ENCODE measurements at regions not wholly inside any gene's neighbourhood (a gene's known extent, or its start where the extent isn't known, plus 50 kb on each side); places are given as distances from the start of the nearest gene placed in this dataset.

DNA sequence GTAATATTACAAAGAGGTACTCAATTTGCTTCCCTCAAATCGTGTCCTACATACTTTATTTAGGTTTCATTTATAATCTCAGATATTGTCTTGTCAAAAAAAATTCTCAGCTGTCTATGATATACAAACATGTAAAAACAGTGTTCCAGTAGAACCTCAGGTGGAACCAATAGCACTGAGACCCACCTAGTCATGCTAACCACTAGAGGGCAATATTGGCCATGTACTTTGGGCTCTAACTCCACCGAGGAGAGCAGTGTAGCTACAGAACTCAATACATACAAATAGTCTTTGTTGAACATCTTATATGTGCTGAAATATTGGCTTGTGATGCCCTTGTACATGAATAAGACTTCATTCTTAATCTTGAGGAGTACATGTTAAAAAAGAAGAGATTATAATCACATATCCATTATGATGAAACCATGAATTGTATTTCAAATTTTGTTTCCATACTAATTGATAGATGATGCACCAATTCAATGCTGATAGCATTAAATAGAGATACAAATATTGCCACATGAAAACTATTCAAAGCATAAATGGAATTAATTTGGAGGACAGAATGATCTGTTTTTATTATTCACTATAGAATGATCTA lies 71.2 kb upstream of the CNTLN start:
- Histone ChIP-seq H3K27me3 (ENCODE audit: control insufficient read depth, insufficient read depth, low read length) (no peaks in the 10 kb centered on the region), H3K4me2 (ENCODE audit: extremely low read depth, insufficient read depth, low read length) (no peak overlapping the region), H3K4me3 (replicated peaks in 1 of 4; ENCODE audit: control extremely low read depth in 1 of 4, insufficient read depth in 1 of 4, low read depth in 3 of 4, low read length in 4 of 4) (no peak overlapping the region), H2AFZ (ENCODE audit: low read length) (no peak overlapping the region), H3K36me3 (ENCODE audit: control insufficient read depth, insufficient read depth, low read length) (no peaks in the 10 kb centered on the region), H3K9me3 (ENCODE audit: control insufficient read depth, insufficient read depth, low read depth, low read length) (no peaks in the 10 kb centered on the region), H3K27ac (ENCODE audit: insufficient read depth, low read length) (no peak overlapping the region), H4K20me1 (ENCODE audit: control insufficient read depth, extremely low read depth, insufficient read depth, low read length) (no peaks in the 10 kb centered on the region), H3K79me2 (ENCODE audit: control insufficient read depth, insufficient read depth, low read length) (no peaks in the 10 kb centered on the region), H3K4me1 (ENCODE audit: control insufficient read depth, extremely low read depth, insufficient read depth, low read length) (no peaks in the 10 kb centered on the region), H3K9ac (ENCODE audit: insufficient read depth, low read length) (no peak overlapping the region)
- DNase-seq (ENCODE audit: low read depth in 2 of 2), result peak; percentile 48 to 71
- TF ChIP-seq, protein P1, sequence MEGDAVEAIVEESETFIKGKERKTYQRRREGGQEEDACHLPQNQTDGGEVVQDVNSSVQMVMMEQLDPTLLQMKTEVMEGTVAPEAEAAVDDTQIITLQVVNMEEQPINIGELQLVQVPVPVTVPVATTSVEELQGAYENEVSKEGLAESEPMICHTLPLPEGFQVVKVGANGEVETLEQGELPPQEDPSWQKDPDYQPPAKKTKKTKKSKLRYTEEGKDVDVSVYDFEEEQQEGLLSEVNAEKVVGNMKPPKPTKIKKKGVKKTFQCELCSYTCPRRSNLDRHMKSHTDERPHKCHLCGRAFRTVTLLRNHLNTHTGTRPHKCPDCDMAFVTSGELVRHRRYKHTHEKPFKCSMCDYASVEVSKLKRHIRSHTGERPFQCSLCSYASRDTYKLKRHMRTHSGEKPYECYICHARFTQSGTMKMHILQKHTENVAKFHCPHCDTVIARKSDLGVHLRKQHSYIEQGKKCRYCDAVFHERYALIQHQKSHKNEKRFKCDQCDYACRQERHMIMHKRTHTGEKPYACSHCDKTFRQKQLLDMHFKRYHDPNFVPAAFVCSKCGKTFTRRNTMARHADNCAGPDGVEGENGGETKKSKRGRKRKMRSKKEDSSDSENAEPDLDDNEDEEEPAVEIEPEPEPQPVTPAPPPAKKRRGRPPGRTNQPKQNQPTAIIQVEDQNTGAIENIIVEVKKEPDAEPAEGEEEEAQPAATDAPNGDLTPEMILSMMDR (conservative IDR thresholded peaks at IDR 0.05 in 1 of 2, IDR thresholded peaks at IDR 0.05 in 1 of 2; ENCODE audit: low read depth in 1 of 2, low read length in 2 of 2), result peak; percentile 80 to 87
- TF ChIP-seq EZH2 (IDR thresholded peaks at IDR 0.05; ENCODE audit: low read length, missing control alignments), result no peak

DNA sequence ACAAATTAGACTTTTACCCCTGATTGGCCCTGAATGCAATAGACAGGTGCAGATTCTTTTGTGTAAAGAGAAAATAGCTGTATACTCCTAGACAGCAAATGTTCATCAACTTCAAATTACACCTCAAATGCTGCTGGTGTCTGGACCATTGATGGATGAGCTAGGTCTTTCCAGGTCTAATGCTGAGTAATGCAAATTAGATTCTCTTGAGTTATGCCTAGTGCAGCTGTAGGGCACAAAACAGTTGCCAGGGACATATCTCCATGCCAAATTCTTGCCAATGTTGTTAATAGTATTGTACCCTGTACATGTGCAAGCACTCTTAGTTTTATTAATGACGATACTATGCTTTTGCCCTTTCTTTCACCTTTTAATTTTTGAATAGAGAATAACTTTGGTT lies 72.3 kb upstream of the CNTLN start:
- Histone ChIP-seq H3K9ac (ENCODE audit: insufficient read depth, low read length) (no peak overlapping the region), H4K20me1 (ENCODE audit: control insufficient read depth, extremely low read depth, insufficient read depth, low read length) (no peaks in the 10 kb centered on the region), H3K27me3 (ENCODE audit: control insufficient read depth, insufficient read depth, low read length) (no peaks in the 10 kb centered on the region), H3K79me2 (ENCODE audit: control insufficient read depth, insufficient read depth, low read length) (no peaks in the 10 kb centered on the region), H2AFZ (ENCODE audit: low read length) (no peak overlapping the region), H3K4me2 (ENCODE audit: extremely low read depth, insufficient read depth, low read length) (no peak overlapping the region), H3K27ac (ENCODE audit: insufficient read depth, low read length) (no peak overlapping the region), H3K9me3 (ENCODE audit: control insufficient read depth, insufficient read depth, low read depth, low read length) (no peaks in the 10 kb centered on the region), H3K4me3 (replicated peaks in 1 of 4; ENCODE audit: control extremely low read depth in 1 of 4, insufficient read depth in 1 of 4, low read depth in 3 of 4, low read length in 4 of 4) (no peak overlapping the region), H3K36me3 (ENCODE audit: control insufficient read depth, insufficient read depth, low read length) (no peaks in the 10 kb centered on the region), H3K4me1 (ENCODE audit: control insufficient read depth, extremely low read depth, insufficient read depth, low read length) (no peaks in the 10 kb centered on the region)
- no peak for TF ChIP-seq EZH2 (IDR thresholded peaks at IDR 0.05; ENCODE audit: low read length, missing control alignments)
- TF ChIP-seq, protein P1 (conservative IDR thresholded peaks at IDR 0.05 in 1 of 2, IDR thresholded peaks at IDR 0.05 in 1 of 2; ENCODE audit: low read depth in 1 of 2, low read length in 2 of 2), result no peak
- no peak for DNase-seq (ENCODE audit: low read depth in 2 of 2)

DNA sequence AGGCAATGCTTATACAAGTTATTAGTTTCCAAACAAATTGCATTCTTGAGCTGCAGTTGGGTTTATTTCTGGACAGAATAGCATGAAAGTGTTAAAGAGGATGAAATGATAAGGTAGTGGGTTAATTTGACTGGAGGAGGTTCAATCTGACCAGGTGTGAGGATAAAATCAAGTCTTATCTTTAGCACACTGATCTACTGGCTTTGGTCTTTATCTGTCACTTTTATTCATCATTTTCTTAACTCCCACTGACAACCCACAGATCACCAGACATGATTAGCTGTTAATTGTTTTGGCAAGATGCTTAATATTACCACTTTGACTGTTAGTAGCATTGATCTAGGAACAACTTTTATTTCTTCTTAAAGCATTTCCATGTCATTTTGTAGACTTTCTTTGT lies 74.4 kb upstream of the CNTLN start:
- Histone ChIP-seq H3K27ac (ENCODE audit: insufficient read depth, low read length) (no peak overlapping the region), H2AFZ (ENCODE audit: low read length) (no peak overlapping the region), H3K27me3 (ENCODE audit: control insufficient read depth, insufficient read depth, low read length) (no peaks in the 10 kb centered on the region), H3K79me2 (ENCODE audit: control insufficient read depth, insufficient read depth, low read length) (no peaks in the 10 kb centered on the region), H3K36me3 (ENCODE audit: control insufficient read depth, insufficient read depth, low read length) (no peaks in the 10 kb centered on the region), H3K4me3 (replicated peaks in 1 of 4; ENCODE audit: control extremely low read depth in 1 of 4, insufficient read depth in 1 of 4, low read depth in 3 of 4, low read length in 4 of 4) (no peak overlapping the region), H3K4me1 (ENCODE audit: control insufficient read depth, extremely low read depth, insufficient read depth, low read length) (no peaks in the 10 kb centered on the region), H4K20me1 (ENCODE audit: control insufficient read depth, extremely low read depth, insufficient read depth, low read length) (no peaks in the 10 kb centered on the region), H3K9ac (ENCODE audit: insufficient read depth, low read length) (no peak overlapping the region), H3K4me2 (ENCODE audit: extremely low read depth, insufficient read depth, low read length) (no peak overlapping the region), H3K9me3 (ENCODE audit: control insufficient read depth, insufficient read depth, low read depth, low read length) (no peaks in the 10 kb centered on the region)
- TF ChIP-seq, protein P1 (conservative IDR thresholded peaks at IDR 0.05 in 1 of 2, IDR thresholded peaks at IDR 0.05 in 1 of 2; ENCODE audit: low read depth in 1 of 2, low read length in 2 of 2), result no peak
- TF ChIP-seq EZH2 (IDR thresholded peaks at IDR 0.05; ENCODE audit: low read length, missing control alignments), result no peak
- DNase-seq (ENCODE audit: low read depth in 2 of 2), result no peak

All from fibroblast of lung (primary cell).